Stimulated activated CD8-positive, alpha-beta memory T cell treated with anti-CD3 and anti-CD28 coated beads, Interleukin-4, amount 100 ng/mL, for 1 hour (primary cell): ENCODE measurements at regions not wholly inside any gene's neighbourhood (a gene's known extent, or its start where the extent isn't known, plus 50 kb on each side); places are given as distances from the start of the nearest gene placed in this dataset.

Source experiments
- DNase-seq, 2 donors: peaks; one replicate each; pipeline ENCODE4 v3.0.0-alpha.2; 2020; ENCODE audit warnings: low read depth in 2 of 2, low spot score in 1 of 2

GRCh38 chr9:79360387-79361347, 211.1 kb upstream of the TLE4 start:
- DNase-seq, result no peak

- DNase-seq, result no peak
These were observed 209.4 kb upstream of the TLE4 start for GRCh38 chr9:79362100-79363081.

- DNase-seq, result no peak
These were observed 202.1 kb upstream of the TLE4 start for GRCh38 chr9:79369676-79370075.

GRCh38 chr9:79371301-79371700, 200.5 kb upstream of the TLE4 start:
- no peak for DNase-seq

- no peak for DNase-seq
These were observed 199.7 kb upstream of the TLE4 start for GRCh38 chr9:79371948-79372555.

- DNase-seq, result no peak
These were observed 194.4 kb upstream of the TLE4 start for GRCh38 chr9:79377339-79377855.

- no peak for DNase-seq
These were observed 193.7 kb upstream of the TLE4 start for GRCh38 chr9:79378107-79378506.

- DNase-seq, result no peak
These were observed 189.7 kb upstream of the TLE4 start for GRCh38 chr9:79382044-79382443.

- no peak for DNase-seq
These were observed 189.3 kb upstream of the TLE4 start for GRCh38 chr9:79382458-79382857.

GRCh38 chr9:79383096-79383495, 188.7 kb upstream of the TLE4 start:
- DNase-seq, result no peak

GRCh38 chr9:79384091-79384490, 187.7 kb upstream of the TLE4 start:
- no peak for DNase-seq

- DNase-seq, result no peak
These were observed 187.3 kb upstream of the TLE4 start for GRCh38 chr9:79384501-79384900.

- no peak for DNase-seq
These were observed 184.5 kb upstream of the TLE4 start for GRCh38 chr9:79387101-79387835.

- no peak for DNase-seq
These were observed 181.6 kb upstream of the TLE4 start for GRCh38 chr9:79390077-79390698.

GRCh38 chr9:79390781-79391770, 180.7 kb upstream of the TLE4 start:
- DNase-seq, result no peak

- DNase-seq, result no peak
These were observed 176.5 kb upstream of the TLE4 start for GRCh38 chr9:79395228-79395627.

- no peak for DNase-seq
These were observed 176.0 kb upstream of the TLE4 start for GRCh38 chr9:79395755-79396154.

- no peak for DNase-seq
These were observed 175.6 kb upstream of the TLE4 start for GRCh38 chr9:79396168-79396567.

- DNase-seq, result no peak
These were observed 168.3 kb upstream of the TLE4 start for GRCh38 chr9:79403495-79403894.
